ENCODE measurements at regions not wholly inside any gene's neighbourhood (a gene's known extent, or its start where the extent isn't known, plus 50 kb on each side); places are given as distances from the start of the nearest gene placed in this dataset.

DNA sequence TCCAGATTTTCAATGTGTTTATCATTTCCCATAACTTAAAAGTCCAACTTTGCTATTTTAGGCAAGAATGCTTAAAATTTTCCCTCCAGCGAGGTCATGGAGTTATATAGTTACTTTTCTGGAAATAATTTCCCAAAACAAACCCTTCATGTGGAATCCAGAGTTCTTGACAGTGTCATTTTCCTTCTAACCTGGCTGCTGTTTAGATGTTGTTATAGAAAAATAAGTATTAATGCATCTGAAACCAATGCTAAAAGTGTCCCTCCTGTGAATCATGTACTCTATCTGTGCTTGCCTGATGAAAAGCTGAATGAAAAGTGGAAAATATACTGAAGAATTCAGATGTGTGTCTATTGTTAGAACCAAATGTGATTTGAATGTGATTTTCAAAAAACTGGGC, 245.3 kb upstream of the HSF2 start:
- TF ChIP-seq YY1 (IDR thresholded peaks at IDR 0.05; ENCODE audit: low read depth) (no peak), REST (IDR thresholded peaks at IDR 0.05; ENCODE audit: low read depth) (no peak)

DNA sequence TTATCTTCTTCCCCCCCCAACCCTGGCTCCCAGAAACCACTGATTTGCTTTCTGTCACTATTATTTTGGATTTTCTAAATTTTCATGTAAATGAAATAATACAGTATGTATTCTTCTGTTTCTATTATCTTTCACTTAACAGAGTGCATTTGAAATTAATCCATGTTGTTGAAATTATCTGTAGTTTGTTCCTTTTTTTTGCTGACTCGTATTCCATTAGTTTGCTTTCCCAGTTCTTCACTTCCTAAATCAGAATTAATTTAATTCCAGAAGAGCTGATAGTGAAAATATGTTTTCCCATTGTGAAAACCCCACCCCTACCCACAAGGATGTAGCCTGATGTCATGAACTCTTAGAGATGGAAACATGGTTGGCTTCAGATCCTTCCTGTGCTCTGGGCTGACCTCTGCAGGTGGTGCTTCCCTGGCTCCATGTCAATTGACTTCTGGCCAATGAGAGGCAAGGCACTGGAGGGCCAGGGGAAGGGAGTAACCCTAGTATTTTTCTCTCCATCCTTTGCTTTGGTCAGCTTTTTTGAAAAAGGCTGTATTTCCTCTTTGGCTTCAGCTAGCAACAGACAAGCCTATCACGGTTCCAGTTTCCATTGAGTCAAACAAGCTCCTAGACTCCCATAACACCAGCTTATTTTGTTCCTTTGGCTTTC, 244.4 kb upstream of the HSF2 start:
- TF ChIP-seq, protein P1, sequence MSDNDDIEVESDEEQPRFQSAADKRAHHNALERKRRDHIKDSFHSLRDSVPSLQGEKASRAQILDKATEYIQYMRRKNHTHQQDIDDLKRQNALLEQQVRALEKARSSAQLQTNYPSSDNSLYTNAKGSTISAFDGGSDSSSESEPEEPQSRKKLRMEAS (IDR thresholded peaks at IDR 0.05), result no peak
- no peak for TF ChIP-seq EGR1 (IDR thresholded peaks at IDR 0.05)
- no peak for TF ChIP-seq FOXM1 (IDR thresholded peaks at IDR 0.05; ENCODE audit: borderline replicate concordance, low read depth)

GRCh38 chr6:122161136-122161535, 238.3 kb upstream of the HSF2 start:
- TF ChIP-seq TAF1 (IDR thresholded peaks at IDR 0.05; ENCODE audit: low read depth), result no peak
- TF ChIP-seq, protein P2, sequence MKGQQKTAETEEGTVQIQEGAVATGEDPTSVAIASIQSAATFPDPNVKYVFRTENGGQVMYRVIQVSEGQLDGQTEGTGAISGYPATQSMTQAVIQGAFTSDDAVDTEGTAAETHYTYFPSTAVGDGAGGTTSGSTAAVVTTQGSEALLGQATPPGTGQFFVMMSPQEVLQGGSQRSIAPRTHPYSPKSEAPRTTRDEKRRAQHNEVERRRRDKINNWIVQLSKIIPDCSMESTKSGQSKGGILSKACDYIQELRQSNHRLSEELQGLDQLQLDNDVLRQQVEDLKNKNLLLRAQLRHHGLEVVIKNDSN (IDR thresholded peaks at IDR 0.05), result no peak
- TF ChIP-seq TCF12 (IDR thresholded peaks at IDR 0.05; ENCODE audit: low read depth), result no peak
- TF ChIP-seq RAD21 (IDR thresholded peaks at IDR 0.05; ENCODE audit: low read depth), result no peak
- no peak for TF ChIP-seq CREB1 (IDR thresholded peaks at IDR 0.05; ENCODE audit: low read depth)
- no peak for TF ChIP-seq NFIC (IDR thresholded peaks at IDR 0.05)
- TF ChIP-seq REST (IDR thresholded peaks at IDR 0.05; ENCODE audit: low read depth), result no peak
- TF ChIP-seq EGR1 (IDR thresholded peaks at IDR 0.05), result no peak
- no peak for TF ChIP-seq CEBPB (IDR thresholded peaks at IDR 0.05)
- TF ChIP-seq, protein P1 (IDR thresholded peaks at IDR 0.05), result no peak
- no peak for TF ChIP-seq YY1 (IDR thresholded peaks at IDR 0.05; ENCODE audit: low read depth)
- TF ChIP-seq EP300 (IDR thresholded peaks at IDR 0.05; ENCODE audit: borderline replicate concordance), result no peak
- no peak for TF ChIP-seq TEAD4 (IDR thresholded peaks at IDR 0.05)
- TF ChIP-seq ZBTB7A (IDR thresholded peaks at IDR 0.05; ENCODE audit: low read depth), result no peak
- no peak for TF ChIP-seq FOXM1 (IDR thresholded peaks at IDR 0.05; ENCODE audit: borderline replicate concordance, low read depth)

DNA sequence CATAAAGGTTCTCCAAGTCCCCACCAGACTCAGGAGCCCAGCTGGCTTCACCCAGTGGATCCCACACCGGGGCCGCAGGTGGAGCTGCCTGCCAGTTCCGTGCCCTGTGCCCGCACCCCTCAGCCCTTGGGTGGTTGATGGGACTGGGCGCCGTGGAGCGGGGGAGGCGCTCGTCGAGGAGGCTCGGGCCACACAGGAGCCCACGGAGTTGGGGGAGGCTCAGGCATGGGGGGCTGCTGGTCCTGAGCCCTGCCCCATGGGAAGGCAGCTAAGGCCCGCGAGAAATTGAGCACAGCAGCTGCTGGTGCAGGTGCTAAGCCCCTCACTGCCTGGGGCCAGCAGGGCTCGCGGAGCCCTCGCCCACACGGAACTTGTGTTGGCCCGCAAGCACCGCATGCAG, 234.4 kb upstream of the HSF2 start:
- no peak for TF ChIP-seq REST (IDR thresholded peaks at IDR 0.05; ENCODE audit: low read depth)
- no peak for TF ChIP-seq TCF12 (IDR thresholded peaks at IDR 0.05; ENCODE audit: low read depth)
- no peak for TF ChIP-seq ZBTB7A (IDR thresholded peaks at IDR 0.05; ENCODE audit: low read depth)
- no peak for TF ChIP-seq CEBPB (IDR thresholded peaks at IDR 0.05)
- no peak for TF ChIP-seq TAF1 (IDR thresholded peaks at IDR 0.05; ENCODE audit: low read depth)
- no peak for TF ChIP-seq CREB1 (IDR thresholded peaks at IDR 0.05; ENCODE audit: low read depth)
- TF ChIP-seq, protein P1 (IDR thresholded peaks at IDR 0.05), result no peak
- TF ChIP-seq YY1 (IDR thresholded peaks at IDR 0.05; ENCODE audit: low read depth), result no peak
- no peak for TF ChIP-seq EP300 (IDR thresholded peaks at IDR 0.05; ENCODE audit: borderline replicate concordance)
- no peak for TF ChIP-seq NFIC (IDR thresholded peaks at IDR 0.05)
- TF ChIP-seq RAD21 (IDR thresholded peaks at IDR 0.05; ENCODE audit: low read depth), result no peak
- TF ChIP-seq, protein P2 (IDR thresholded peaks at IDR 0.05), result no peak
- TF ChIP-seq EGR1 (IDR thresholded peaks at IDR 0.05), result no peak
- no peak for TF ChIP-seq TEAD4 (IDR thresholded peaks at IDR 0.05)
- TF ChIP-seq FOXM1 (IDR thresholded peaks at IDR 0.05; ENCODE audit: borderline replicate concordance, low read depth), result no peak

All from Ishikawa (cell line).